Mononuclear cell (primary cell): ENCODE measurements at regions not wholly inside any gene's neighbourhood (a gene's known extent, or its start where the extent isn't known, plus 50 kb on each side); places are given as distances from the start of the nearest gene placed in this dataset.
"Not testable (repeated sequence)": the region's sequence is repeated elsewhere in the genome, so short reads cannot be mapped to it uniquely, and the experiment has no call there.

Experiments used
- H3K27me3 ChIP-seq: 2 replicates; pipeline ENCODE4 v1.6.0; 2011; ENCODE audit warnings: low read length, control low read depth; ENCODE audit not compliant: insufficient read depth
- H3K4me1 ChIP-seq: 2 replicates; pipeline ENCODE4 v1.5.1; 2011; ENCODE audit warnings: mild to moderate bottlenecking, low read length, control low read depth; ENCODE audit not compliant: insufficient read depth
- H3K4me3 ChIP-seq: 2 replicates; pipeline ENCODE4 v1.5.1; 2011; ENCODE audit warnings: mild to moderate bottlenecking, low read length, moderate library complexity
- H3K9me3 ChIP-seq: 2 replicates; pipeline ENCODE4 v1.5.1; 2011; ENCODE audit warnings: low read depth, mild to moderate bottlenecking, control low read depth, low read length

GRCh38 chr5:36802187-36802586 is 74.4 kb upstream of the NIPBL start:
- Histone ChIP-seq H3K9me3 (no peaks in the 10 kb centered on the region), H3K4me1 (no peaks in the 10 kb centered on the region), H3K27me3 (peaks cover 5% of the 10 kb centered on the region), H3K4me3 (no peak overlapping the region)

GRCh38 chr5:36813249-36813648 is 63.3 kb upstream of the NIPBL start:
- H3K27me3 ChIP-seq, H3K4me1 ChIP-seq, H3K4me3 ChIP-seq, H3K9me3 ChIP-seq: not testable (repeated sequence)

GRCh38 chr5:36815871-36816270 is 60.7 kb upstream of the NIPBL start:
- Histone ChIP-seq H3K4me3 (no peak overlapping the region), H3K27me3 (no peaks in the 10 kb centered on the region), H3K9me3 (no peaks in the 10 kb centered on the region), H3K4me1 (no peaks in the 10 kb centered on the region)

GRCh38 chr5:36820900-36821299 is 55.7 kb upstream of the NIPBL start:
- no peaks in the 10 kb centered on the region for H3K9me3 ChIP-seq
- H3K4me1 ChIP-seq: no peaks in the 10 kb centered on the region
- no peak overlapping the region for H3K4me3 ChIP-seq
- no peaks in the 10 kb centered on the region for H3K27me3 ChIP-seq

- no peaks in the 10 kb centered on the region for H3K27me3 ChIP-seq
- H3K4me1 ChIP-seq: no peaks in the 10 kb centered on the region
- no peaks in the 10 kb centered on the region for H3K9me3 ChIP-seq
- no peak overlapping the region for H3K4me3 ChIP-seq
Observed at GRCh38 chr5:36826694-36827093, 49.9 kb upstream of the NIPBL start.
